Suppressor macrophage (primary cell): ENCODE measurements at regions not wholly inside any gene's neighbourhood (a gene's known extent, or its start where the extent isn't known, plus 50 kb on each side); places are given as distances from the start of the nearest gene placed in this dataset.
"Not testable (repeated sequence)": the region's sequence is repeated elsewhere in the genome, so short reads cannot be mapped to it uniquely, and the experiment has no call there.

ENCODE experiments used
- DNase-seq, 4 experiments: peaks; one replicate each; pipeline ENCODE4 v3.0.0-alpha.2; 2020 to 2022

- DNase-seq, result no peak
Measured at GRCh38 chr7:133132906-133133305, 51.0 kb upstream of the CHCHD3 start.

GRCh38 chr7:133134810-133135209 lies 52.9 kb upstream of the CHCHD3 start:
- DNase-seq, result no peak

- no peak for DNase-seq
Measured at GRCh38 chr7:133135451-133135850, 53.6 kb upstream of the CHCHD3 start.

GRCh38 chr7:133139350-133139749 lies 57.5 kb upstream of the CHCHD3 start:
- DNase-seq, result peak in 1 of 4 experiments; percentile 3

GRCh38 chr7:133139801-133140200 lies 57.9 kb upstream of the CHCHD3 start:
- no peak for DNase-seq

- no peak for DNase-seq
Measured at GRCh38 chr7:133140994-133141595, 59.2 kb upstream of the CHCHD3 start.

- no peak for DNase-seq
Measured at GRCh38 chr7:133150760-133151159, 68.9 kb upstream of the CHCHD3 start.

GRCh38 chr7:133152875-133153274 lies 71.0 kb upstream of the CHCHD3 start:
- DNase-seq, result no peak

GRCh38 chr7:133155146-133155545 lies 73.3 kb upstream of the CHCHD3 start:
- DNase-seq, result no peak

- no peak for DNase-seq
Measured at GRCh38 chr7:133155642-133156041, 73.8 kb upstream of the CHCHD3 start.

- no peak for DNase-seq
Measured at GRCh38 chr7:133157045-133157444, 75.2 kb upstream of the CHCHD3 start.

- DNase-seq, result no peak
Measured at GRCh38 chr7:133164498-133164897, 82.6 kb upstream of the CHCHD3 start.

GRCh38 chr7:133165001-133165400 lies 83.1 kb upstream of the CHCHD3 start:
- DNase-seq, result no peak

GRCh38 chr7:133165529-133165928 lies 83.6 kb upstream of the CHCHD3 start:
- DNase-seq, result no peak

GRCh38 chr7:133167300-133167699 lies 85.4 kb upstream of the CHCHD3 start:
- no peak for DNase-seq

- DNase-seq, result not testable (repeated sequence)
Measured at GRCh38 chr7:133169167-133169822, 83.6 kb upstream of the EXOC4 start.

GRCh38 chr7:133177476-133177875 lies 75.4 kb upstream of the EXOC4 start:
- not testable (repeated sequence) for DNase-seq

- no peak for DNase-seq
Measured at GRCh38 chr7:133180717-133181116, 72.2 kb upstream of the EXOC4 start.

GRCh38 chr7:133183042-133183794 lies 69.7 kb upstream of the EXOC4 start:
- DNase-seq, result no peak

- DNase-seq, result no peak
Measured at GRCh38 chr7:133183969-133184368, 68.9 kb upstream of the EXOC4 start.

GRCh38 chr7:133185512-133185911 lies 67.4 kb upstream of the EXOC4 start:
- no peak for DNase-seq

GRCh38 chr7:133186060-133186459 lies 66.8 kb upstream of the EXOC4 start:
- DNase-seq, result no peak

GRCh38 chr7:133190172-133190528 lies 62.7 kb upstream of the EXOC4 start:
- no peak for DNase-seq

GRCh38 chr7:133190650-133191049 lies 62.2 kb upstream of the EXOC4 start:
- no peak for DNase-seq
